AG20443 (cell line): ENCODE measurements at regions not wholly inside any gene's neighbourhood (a gene's known extent, or its start where the extent isn't known, plus 50 kb on each side); places are given as distances from the start of the nearest gene placed in this dataset.
"Not testable (repeated sequence)": the region's sequence is repeated elsewhere in the genome, so short reads cannot be mapped to it uniquely, and the experiment has no call there.

Source experiments
- DNase-seq: peaks from one replicate; pipeline ENCODE4 v3.0.0; 2012; ENCODE audit warnings: low spot score, mixed read lengths

GRCh38 chr2:21782866-21783265 lies 659.1 kb downstream of the TDRD15 start:
- no peak for DNase-seq

- DNase-seq, result no peak
Observed at GRCh38 chr2:21787941-21788340, 664.2 kb downstream of the TDRD15 start.

GRCh38 chr2:21790311-21790710 lies 666.5 kb downstream of the TDRD15 start:
- DNase-seq, result not testable (repeated sequence)

GRCh38 chr2:21792571-21792970 lies 668.8 kb downstream of the TDRD15 start:
- no peak for DNase-seq

GRCh38 chr2:21793461-21793860 lies 669.7 kb downstream of the TDRD15 start:
- DNase-seq, result no peak

- no peak for DNase-seq
Observed at GRCh38 chr2:21794611-21795010, 670.8 kb downstream of the TDRD15 start.

GRCh38 chr2:21800356-21800755 lies 676.6 kb downstream of the TDRD15 start:
- DNase-seq, result no peak

- DNase-seq, result no peak
Observed at GRCh38 chr2:21803550-21803949, 679.8 kb downstream of the TDRD15 start.

GRCh38 chr2:21804151-21804550 lies 680.4 kb downstream of the TDRD15 start:
- no peak for DNase-seq

GRCh38 chr2:21811541-21811940 lies 687.8 kb downstream of the TDRD15 start:
- DNase-seq, result no peak

- DNase-seq, result no peak
Observed at GRCh38 chr2:21812766-21813165, 689.0 kb downstream of the TDRD15 start.

- DNase-seq, result no peak
Observed at GRCh38 chr2:21814588-21815149, 690.9 kb downstream of the TDRD15 start.

- no peak for DNase-seq
Observed at GRCh38 chr2:21818212-21818795, 694.5 kb downstream of the TDRD15 start.

- no peak for DNase-seq
Observed at GRCh38 chr2:21819454-21819853, 695.7 kb downstream of the TDRD15 start.

GRCh38 chr2:21820271-21820670 lies 696.5 kb downstream of the TDRD15 start:
- DNase-seq, result no peak

- no peak for DNase-seq
Observed at GRCh38 chr2:21821672-21822227, 698.0 kb downstream of the TDRD15 start.

GRCh38 chr2:21822505-21822904 lies 698.7 kb downstream of the TDRD15 start:
- DNase-seq, result no peak

GRCh38 chr2:21833767-21834166 lies 710.0 kb downstream of the TDRD15 start:
- DNase-seq, result no peak

GRCh38 chr2:21836261-21836660 lies 712.5 kb downstream of the TDRD15 start:
- DNase-seq, result no peak

GRCh38 chr2:21836719-21837118 lies 713.0 kb downstream of the TDRD15 start:
- no peak for DNase-seq

- no peak for DNase-seq
Observed at GRCh38 chr2:21837168-21837960, 713.6 kb downstream of the TDRD15 start.

GRCh38 chr2:21841341-21841740 lies 717.6 kb downstream of the TDRD15 start:
- DNase-seq, result no peak

- DNase-seq, result not testable (repeated sequence)
Observed at GRCh38 chr2:21850367-21850766, 726.6 kb downstream of the TDRD15 start.
